Neuronal stem cell (in vitro differentiated cells): ENCODE measurements at regions not wholly inside any gene's neighbourhood (a gene's known extent, or its start where the extent isn't known, plus 50 kb on each side); places are given as distances from the start of the nearest gene placed in this dataset.
"Not testable (repeated sequence)": the region's sequence is repeated elsewhere in the genome, so short reads cannot be mapped to it uniquely, and the experiment has no call there.

Experiments
- DNase-seq: peaks from one replicate; pipeline ENCODE4 v3.0.0-alpha.2; 2013; ENCODE audit warnings: low spot score
- H2AFZ ChIP-seq: one replicate; pipeline ENCODE4 v1.6.1; 2013; ENCODE audit warnings: mild to moderate bottlenecking, low read length, inconsistent platforms
- H2AK5ac ChIP-seq: 2 replicates; pipeline ENCODE4 v1.6.1; 2013; ENCODE audit warnings: low read depth, mild to moderate bottlenecking, inconsistent platforms, low read length, moderate library complexity, mixed read lengths
- H2BK120ac ChIP-seq: 2 replicates; pipeline ENCODE4 v1.6.1; 2013; ENCODE audit warnings: low read depth, mild to moderate bottlenecking, inconsistent platforms, low read length, moderate library complexity, mixed read lengths
- H2BK12ac ChIP-seq: one replicate; pipeline ENCODE4 v1.6.1; 2013; ENCODE audit warnings: low read length, inconsistent platforms
- H2BK15ac ChIP-seq: 2 replicates; pipeline ENCODE4 v1.6.1; 2013; ENCODE audit warnings: mild to moderate bottlenecking, low read length, inconsistent platforms, mixed read lengths
- H2BK5ac ChIP-seq: one replicate; pipeline ENCODE4 v1.6.1; 2013; ENCODE audit warnings: inconsistent platforms, mild to moderate bottlenecking, low read length, moderate library complexity
- H3K14ac ChIP-seq: one replicate; pipeline ENCODE4 v1.6.1; 2013; ENCODE audit warnings: low read length, inconsistent platforms
- H3K18ac ChIP-seq: 2 replicates; pipeline ENCODE4 v1.6.1; 2013; ENCODE audit warnings: low read length, inconsistent platforms
- H3K23ac ChIP-seq: 2 replicates; pipeline ENCODE4 v1.6.1; 2013; ENCODE audit warnings: low read depth, mild to moderate bottlenecking, mixed read lengths, low read length, inconsistent platforms; ENCODE audit not compliant: poor library complexity
- H3K27ac ChIP-seq: replicated peaks from 3 replicates; pipeline ENCODE4 v1.5.1; 2013; ENCODE audit warnings: low read length, inconsistent platforms
- H3K27me3 ChIP-seq, 3 experiments: 2 replicates each; pipeline ENCODE4 v1.6.1; 2013; ENCODE audit warnings: low read length in 3 of 3, mild to moderate bottlenecking in 2 of 3, inconsistent platforms in 1 of 3, low read depth in 1 of 3, mixed read lengths in 1 of 3, moderate library complexity in 1 of 3; ENCODE audit not compliant: control insufficient read depth in 3 of 3, insufficient read depth in 3 of 3
- H3K36me3 ChIP-seq, 2 donors: replicated peaks in 1 of 2; 2 replicates each; pipeline ENCODE4 v1.6.1; 2013; ENCODE audit warnings: low read length in 2 of 2; ENCODE audit not compliant: control insufficient read depth in 2 of 2, insufficient read depth in 2 of 2
- H3K4ac ChIP-seq: 2 replicates; pipeline ENCODE4 v1.6.1; 2013; ENCODE audit warnings: inconsistent platforms, mild to moderate bottlenecking, low read length, moderate library complexity
- H3K4me1 ChIP-seq, 2 donors: 1 replicate in 1 of 2; 2 replicates in 1 of 2; pipeline ENCODE4 v1.6.1; 2013; ENCODE audit warnings: low read length in 2 of 2, low read depth in 1 of 2; ENCODE audit not compliant: control insufficient read depth in 2 of 2, insufficient read depth in 1 of 2
- H3K4me2 ChIP-seq: one replicate; pipeline ENCODE4 v1.6.1; 2013; ENCODE audit warnings: mild to moderate bottlenecking, low read length, inconsistent platforms; ENCODE audit not compliant: insufficient read depth, poor library complexity, severe bottlenecking
- H3K4me3 ChIP-seq, 2 donors: 2 replicates each; pipeline ENCODE4 v1.5.1; 2013; ENCODE audit warnings: low read length in 2 of 2, mild to moderate bottlenecking in 2 of 2, inconsistent platforms in 1 of 2, moderate library complexity in 1 of 2
- H3K79me1 ChIP-seq: one replicate; pipeline ENCODE4 v1.6.1; 2013; ENCODE audit warnings: low read depth, mild to moderate bottlenecking, inconsistent platforms, low read length, moderate library complexity
- H3K9ac ChIP-seq: one replicate; pipeline ENCODE4 v1.6.1; 2013; ENCODE audit warnings: mild to moderate bottlenecking, low read depth, low read length, inconsistent platforms; ENCODE audit not compliant: poor library complexity
- H3K9me3 ChIP-seq, 2 donors: replicated peaks in 1 of 2; 2 replicates each; pipeline versions ENCODE3 to v1.6.1; 2013; ENCODE audit warnings: low read length in 2 of 2, mild to moderate bottlenecking in 2 of 2, inconsistent platforms in 1 of 2, low read depth in 1 of 2, mixed read lengths in 1 of 2, moderate library complexity in 1 of 2; ENCODE audit not compliant: control insufficient read depth in 2 of 2, insufficient read depth in 1 of 2
- H4K8ac ChIP-seq: one replicate; pipeline ENCODE4 v1.6.1; 2013; ENCODE audit warnings: low read depth, mild to moderate bottlenecking, inconsistent platforms, low read length, moderate library complexity
- H4K91ac ChIP-seq: one replicate; pipeline ENCODE4 v1.6.1; 2013; ENCODE audit warnings: low read length, low read depth, mild to moderate bottlenecking, inconsistent platforms; ENCODE audit not compliant: poor library complexity
- WGBS, 2 donors: extraction: QIAGEN DNeasy Blood & Tissue Kit; methylation state at CpG; one replicate each; pipeline ENCODE4 v1.1.7; 2013; ENCODE audit warnings: missing lambda C conversion rate in 2 of 2, mixed read lengths in 1 of 2; ENCODE audit not compliant: insufficient read length in 2 of 2, insufficient replicate concordance in 1 of 2; ENCODE audit errors: extremely low coverage in 2 of 2; 5-methylcytosine and 5-hydroxymethylcytosine counted together

DNA sequence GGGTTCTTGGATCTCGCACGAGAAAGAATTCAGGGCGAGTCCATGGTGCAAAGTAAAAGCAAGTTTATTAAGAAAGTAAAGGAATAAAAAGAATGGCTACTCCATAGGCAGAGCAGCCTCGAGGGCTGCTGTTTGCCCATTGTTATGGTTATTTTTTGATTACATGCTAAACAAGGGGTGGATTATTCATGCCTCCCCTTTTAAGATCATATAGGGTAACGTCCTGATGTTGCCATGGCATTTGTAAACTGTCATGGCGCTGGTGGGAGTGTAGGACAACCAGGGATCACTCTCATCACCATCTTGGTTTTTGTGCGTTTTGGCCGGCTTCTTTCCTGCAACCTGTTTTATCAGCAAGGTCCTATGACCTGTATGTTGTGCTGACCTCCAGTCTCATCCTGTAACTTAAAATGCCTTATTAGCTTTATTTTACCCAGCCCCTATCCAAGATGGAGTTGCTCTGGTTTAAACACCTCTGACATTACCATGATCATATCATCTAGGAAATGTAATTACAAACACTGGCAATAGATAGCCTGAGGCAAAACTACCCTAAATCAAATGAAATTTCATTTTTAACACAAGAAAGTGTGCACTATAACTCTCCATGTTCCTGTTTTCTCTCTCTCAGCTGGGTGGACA lies 94.3 kb upstream of the ATXN3L start:
- no peak overlapping the region for H3K14ac ChIP-seq
- no peak overlapping the region for H4K8ac ChIP-seq
- no peak overlapping the region for H2AFZ ChIP-seq
- H2BK5ac ChIP-seq = no peak overlapping the region
- H3K4me3 ChIP-seq = no peak overlapping the region
- H3K18ac ChIP-seq = no peak overlapping the region
- H3K9ac ChIP-seq = no peak overlapping the region
- no peak overlapping the region for H3K27ac ChIP-seq
- no peak overlapping the region for H4K91ac ChIP-seq
- H3K79me1 ChIP-seq = no peaks in the 10 kb centered on the region
- no peak overlapping the region for H2AK5ac ChIP-seq
- H3K4me1 ChIP-seq = no peaks in the 10 kb centered on the region
- DNase-seq = no peak
- H3K27me3 ChIP-seq = no peaks in the 10 kb centered on the region
- no peak overlapping the region for H2BK15ac ChIP-seq
- no peak overlapping the region for H3K4me2 ChIP-seq
- no peaks in the 10 kb centered on the region for H3K9me3 ChIP-seq
- no peaks in the 10 kb centered on the region for H3K36me3 ChIP-seq
- H3K4ac ChIP-seq = no peak overlapping the region
- no peak overlapping the region for H2BK120ac ChIP-seq
- no peak overlapping the region for H2BK12ac ChIP-seq
- WGBS, 2 donors = no CpG with 5 or more reads among the region's 8 CpGs
- no peak overlapping the region for H3K23ac ChIP-seq

DNA sequence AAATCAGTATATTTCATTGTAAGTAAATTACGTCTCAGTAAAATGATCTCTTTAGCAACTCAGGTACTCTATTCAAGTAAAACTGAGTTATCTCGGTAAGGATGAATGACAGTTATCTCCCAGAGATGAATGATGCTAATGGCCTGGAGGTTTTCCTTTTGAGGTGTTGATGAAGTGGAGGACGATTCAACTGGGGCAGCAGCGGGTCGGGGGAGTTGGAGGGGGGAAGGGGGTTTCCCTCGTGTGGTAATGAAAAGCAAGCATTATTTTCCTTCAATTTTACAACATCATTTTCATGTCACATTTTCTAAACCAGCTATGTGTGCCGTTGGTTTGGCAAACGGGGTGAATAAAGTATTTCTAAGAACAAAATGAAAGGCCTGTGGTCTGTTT lies 92.4 kb upstream of the ATXN3L start:
- no peak overlapping the region for H3K27ac ChIP-seq
- H2AFZ ChIP-seq = no peak overlapping the region
- no peaks in the 10 kb centered on the region for H3K36me3 ChIP-seq
- H4K91ac ChIP-seq = no peak overlapping the region
- H2BK15ac ChIP-seq = no peak overlapping the region
- no peak overlapping the region for H3K14ac ChIP-seq
- no peak overlapping the region for H3K9ac ChIP-seq
- H2BK5ac ChIP-seq = no peak overlapping the region
- H3K4me2 ChIP-seq = no peak overlapping the region
- H3K79me1 ChIP-seq = no peaks in the 10 kb centered on the region
- no CpG with 5 or more reads among the region's 8 CpGs for WGBS, 2 donors
- no peak overlapping the region for H4K8ac ChIP-seq
- H2BK12ac ChIP-seq = no peak overlapping the region
- no peaks in the 10 kb centered on the region for H3K9me3 ChIP-seq
- H2BK120ac ChIP-seq = no peak overlapping the region
- no peaks in the 10 kb centered on the region for H3K27me3 ChIP-seq
- no peak overlapping the region for H2AK5ac ChIP-seq
- DNase-seq = no peak
- H3K4me3 ChIP-seq = no peak overlapping the region
- H3K18ac ChIP-seq = no peak overlapping the region
- no peak overlapping the region for H3K23ac ChIP-seq
- H3K4me1 ChIP-seq = no peaks in the 10 kb centered on the region
- no peak overlapping the region for H3K4ac ChIP-seq

DNA sequence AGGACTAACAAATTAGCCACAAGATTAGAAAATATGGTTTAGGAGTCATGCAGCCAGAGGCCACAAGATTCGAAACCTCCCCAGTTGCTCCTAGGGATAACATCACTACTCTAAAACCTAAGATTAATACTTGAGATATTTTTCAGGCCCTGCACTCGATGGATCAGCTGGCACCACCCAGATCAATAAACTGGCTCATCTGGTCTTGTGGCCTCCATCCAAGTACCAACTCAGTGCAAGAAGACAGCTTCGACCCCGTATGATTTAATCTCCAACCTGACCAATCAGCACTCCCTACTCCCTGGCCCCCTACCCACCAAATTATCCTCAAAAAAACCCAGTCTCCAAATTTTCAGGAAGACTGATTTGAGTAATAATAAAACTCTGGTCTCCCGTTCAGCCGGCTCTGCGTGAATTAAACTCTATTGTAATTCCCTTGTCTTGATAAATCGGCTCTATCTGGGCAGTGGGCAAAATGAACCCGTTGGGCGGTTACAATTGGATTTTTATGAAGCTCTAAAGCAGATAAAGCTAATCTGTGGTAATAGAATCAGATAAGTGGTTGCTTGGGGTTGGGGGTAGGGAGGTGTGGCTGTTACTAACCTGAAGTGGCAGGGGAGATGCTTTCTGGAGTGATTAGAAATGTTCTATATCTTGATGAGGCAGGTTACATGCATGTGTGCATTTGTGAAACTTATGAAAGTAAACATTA lies 91.8 kb upstream of the ATXN3L start:
- no peak overlapping the region for H2BK15ac ChIP-seq
- H3K27ac ChIP-seq = no peak overlapping the region
- H3K79me1 ChIP-seq = no peaks in the 10 kb centered on the region
- no peaks in the 10 kb centered on the region for H3K9me3 ChIP-seq
- no CpG with 5 or more reads among the region's 10 CpGs for WGBS, 2 donors
- H3K36me3 ChIP-seq = no peaks in the 10 kb centered on the region
- no peak overlapping the region for H4K8ac ChIP-seq
- no peak overlapping the region for H2BK120ac ChIP-seq
- H3K23ac ChIP-seq = no peak overlapping the region
- no peak overlapping the region for H3K14ac ChIP-seq
- no peak overlapping the region for H4K91ac ChIP-seq
- H3K9ac ChIP-seq = no peak overlapping the region
- H2BK12ac ChIP-seq = no peak overlapping the region
- no peak overlapping the region for H3K18ac ChIP-seq
- no peaks in the 10 kb centered on the region for H3K27me3 ChIP-seq
- DNase-seq = no peak
- H3K4me1 ChIP-seq = no peaks in the 10 kb centered on the region
- no peak overlapping the region for H2AK5ac ChIP-seq
- no peak overlapping the region for H2BK5ac ChIP-seq
- H3K4me3 ChIP-seq = no peak overlapping the region
- H3K4ac ChIP-seq = no peak overlapping the region
- no peak overlapping the region for H3K4me2 ChIP-seq
- no peak overlapping the region for H2AFZ ChIP-seq

DNA sequence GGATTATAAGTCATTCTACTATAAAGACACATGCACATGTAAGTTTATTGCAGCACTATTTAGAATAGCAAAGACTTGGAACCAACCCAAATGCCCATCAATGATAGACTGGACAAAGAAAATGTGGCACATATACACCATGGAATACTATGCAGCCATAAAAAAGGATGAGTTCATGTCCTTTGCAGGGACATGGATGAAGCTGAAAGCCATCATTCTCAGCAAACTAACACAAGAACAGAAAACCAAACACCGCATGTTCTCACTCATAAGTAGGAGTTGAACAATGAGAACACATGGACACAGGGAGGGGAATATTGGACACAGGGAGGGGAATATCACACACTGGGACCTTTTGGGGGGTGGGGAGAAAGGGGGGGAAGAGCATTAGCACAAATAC lies 88.7 kb upstream of the ATXN3L start:
- DNase-seq, H2BK5ac ChIP-seq: not testable (repeated sequence)

More for the DNA sequence above, 88.7 kb upstream of the ATXN3L start:
- not testable (repeated sequence) for H2BK12ac ChIP-seq, H3K4me3 ChIP-seq, H3K27ac ChIP-seq, H3K27me3 ChIP-seq, H3K18ac ChIP-seq, H2BK120ac ChIP-seq, H3K4me1 ChIP-seq, H4K91ac ChIP-seq, H4K8ac ChIP-seq, H2AFZ ChIP-seq, H3K9me3 ChIP-seq, H3K79me1 ChIP-seq, H3K23ac ChIP-seq, H2AK5ac ChIP-seq, H2BK15ac ChIP-seq, H3K36me3 ChIP-seq, H3K9ac ChIP-seq, H3K4me2 ChIP-seq, H3K4ac ChIP-seq, H3K14ac ChIP-seq
- WGBS, 2 donors = no CpG with 5 or more reads among the region's 1 CpG
